SK-N-MC (cell line): ENCODE measurements at regions not wholly inside any gene's neighbourhood (a gene's known extent, or its start where the extent isn't known, plus 50 kb on each side); places are given as distances from the start of the nearest gene placed in this dataset.

Experiments used
- EZH2 ChIP-seq: fragments of 200-600 bp; sonication (generic); IDR thresholded peaks from one replicate; pipeline ENCODE4 v1.6.1; 2017; ENCODE audit warnings: antibody characterized with exemption
- FOXP2 ChIP-seq: optimal IDR thresholded peaks from 2 replicates; pipeline ENCODE3; 2011; ENCODE audit warnings: mild to moderate bottlenecking, moderate library complexity; ENCODE audit not compliant: insufficient read depth; ENCODE audit errors: extremely low read length, control extremely low read depth
- POLR2AphosphoS5 ChIP-seq: IDR thresholded peaks from 2 replicates; pipeline ENCODE4 v1.6.1; 2012; ENCODE audit warnings: mild to moderate bottlenecking, low read depth, low read length, borderline replicate concordance

- TF ChIP-seq POLR2AphosphoS5 (no peak), EZH2 (no peak), FOXP2 (no peak)
Measured at GRCh38 chr1:182200025-182200812, 138.7 kb upstream of the ZNF648 start.
